ENCODE measurements at regions not wholly inside any gene's neighbourhood (a gene's known extent, or its start where the extent isn't known, plus 50 kb on each side); places are given as distances from the start of the nearest gene placed in this dataset.

GRCh38 chr1:17877316-17877715 is 122.2 kb downstream of the ACTL8 start:
- intact Hi-C loops (cut with DNase I), result no loop called here
- DNase-seq, result no peak

GRCh38 chr1:17877896-17878295 is 122.8 kb downstream of the ACTL8 start:
- intact Hi-C loops (cut with DNase I), result no loop called here
- DNase-seq, result peak in 1 of 42 donors; percentile 5

- intact Hi-C loops (cut with DNase I), result no loop called here
- DNase-seq, result peak in 1 of 42 donors; percentile 0
These were observed 123.7 kb downstream of the ACTL8 start for GRCh38 chr1:17878837-17879236.

GRCh38 chr1:17880449-17880848 is 125.3 kb downstream of the ACTL8 start:
- DNase-seq, result no peak
- intact Hi-C loops (cut with DNase I), result no loop called here

GRCh38 chr1:17881761-17882160 is 126.6 kb downstream of the ACTL8 start:
- intact Hi-C loops (cut with DNase I), result no loop called here
- DNase-seq, result peak in 1 of 42 donors; percentile 8

GRCh38 chr1:17883136-17883535 is 128.0 kb downstream of the ACTL8 start:
- no peak for DNase-seq
- intact Hi-C loops (cut with DNase I), result no loop called here

- peak in 1 of 42 donors; percentile 1 for DNase-seq
- intact Hi-C loops (cut with DNase I), result no loop called here
These were observed 128.7 kb downstream of the ACTL8 start for GRCh38 chr1:17883662-17884395.

- DNase-seq, result peak in 1 of 42 donors; percentile 19
- intact Hi-C loops (cut with DNase I), result no loop called here
These were observed 130.7 kb downstream of the ACTL8 start for GRCh38 chr1:17885663-17886320.

GRCh38 chr1:17886386-17886785 is 131.3 kb downstream of the ACTL8 start:
- peak in 1 of 42 donors; percentile 11 for DNase-seq
- intact Hi-C loops (cut with DNase I), result no loop called here

- intact Hi-C loops (cut with DNase I), result no loop called here
- peak in 1 of 42 donors; percentile 16 for DNase-seq
These were observed 131.8 kb downstream of the ACTL8 start for GRCh38 chr1:17886838-17887441.

- peak in 1 of 42 donors; percentile 29 for DNase-seq
- intact Hi-C loops (cut with DNase I), result no loop called here
These were observed 132.7 kb downstream of the ACTL8 start for GRCh38 chr1:17887661-17888371.

- no peak for DNase-seq
- intact Hi-C loops (cut with DNase I), result no loop called here
These were observed 135.1 kb downstream of the ACTL8 start for GRCh38 chr1:17890056-17890814.

GRCh38 chr1:17890815-17891191 is 135.7 kb downstream of the ACTL8 start:
- intact Hi-C loops (cut with DNase I), result no loop called here
- DNase-seq, result no peak

- DNase-seq, result no peak
These were observed 136.3 kb downstream of the ACTL8 start for GRCh38 chr1:17891205-17892110.

GRCh38 chr1:17892225-17892624 is 137.1 kb downstream of the ACTL8 start:
- DNase-seq, result no peak
- intact Hi-C loops (cut with DNase I), result no loop called here

More at GRCh38 chr1:17891205-17892110, 136.3 kb downstream of the ACTL8 start:
- intact Hi-C loops (cut with DNase I), result no loop called here

GRCh38 chr1:17892851-17893250 is 137.7 kb downstream of the ACTL8 start:
- no peak for DNase-seq
- intact Hi-C loops (cut with DNase I), result no loop called here

- DNase-seq, result no peak
- intact Hi-C loops (cut with DNase I), result no loop called here
These were observed 138.9 kb downstream of the ACTL8 start for GRCh38 chr1:17893891-17894631.
